HCT116 (cell line): ENCODE measurements at regions not wholly inside any gene's neighbourhood (a gene's known extent, or its start where the extent isn't known, plus 50 kb on each side); places are given as distances from the start of the nearest gene placed in this dataset.

Experiments
- ATAC-seq: fragments of 200-7000 bp; cut with Tn5 transposase; 2 replicates; pipeline ENCODE4 v1.9.1; 2020; ENCODE audit warnings: mild to moderate bottlenecking, moderate library complexity
- BruUV-seq: library from RNA; stranded (reverse); fragments of 400-500 nt; replicated peaks from 2 replicates; lab custom pipeline; 2021; lab: Mats Ljungman, UMichigan
- CTCF ChIA-PET: fragments of 300-600 bp; sonication (Branson Sonifier 250); formaldehyde crosslinking; loops from one replicate; lab custom pipeline; 2021; ENCODE audit warnings: antibody characterized with exemption; lab: Charles Lee
- POLR2A ChIA-PET: fragments of 300-600, 350-600 bp; sonication (Branson Sonifier 250); formaldehyde crosslinking; loops from one replicate; lab custom pipeline; 2021; ENCODE audit warnings: antibody characterized with exemption; lab: Charles Lee
- RAD21 ChIA-PET, 2 experiments: fragments of 300-600 bp; sonication (Branson Sonifier 250); formaldehyde crosslinking; loops; one replicate each; lab custom pipeline; 2023; ENCODE audit warnings: low total read pairs in 2 of 2; ENCODE audit not compliant: uncharacterized antibody in 2 of 2, unreplicated experiment in 2 of 2, low non-redundant PET in 1 of 2; lab: Charles Lee
- DNase-seq: peaks from one replicate; pipeline ENCODE4 v3.0.0-alpha.2; 2010; ENCODE audit warnings: low read depth, low spot score
- H2AFZ ChIP-seq: fragments of 200-600 bp; shearing (Covaris generic), sonication (generic); 2 replicates; pipeline ENCODE4 v1.6.1; 2017; ENCODE audit warnings: low read depth, mixed run types, mixed read lengths, antibody characterized with exemption, low read length; ENCODE audit not compliant: poor library complexity, severe bottlenecking
- H3K27ac ChIP-seq: 2 replicates; pipeline ENCODE4 v1.5.1; 2012; ENCODE audit warnings: low read depth, low read length
- H3K27me3 ChIP-seq: fragments of 200-600 bp; sonication (generic); 2 replicates; pipeline ENCODE4 v1.6.1; 2016; ENCODE audit warnings: mixed run types, low read length, mixed read lengths; ENCODE audit not compliant: insufficient read depth
- H3K36me3 ChIP-seq, 2 experiments: fragments of 200-500 bp in 1 of 2; fragments of 200-600 bp in 1 of 2; sonication (Bioruptor generic) in 1 of 2; sonication (generic) in 1 of 2; 2 replicates each; pipeline versions ENCODE4 v1.5.1 to v1.6.1; 2014 to 2016; ENCODE audit warnings: low read length in 2 of 2, inconsistent platforms in 1 of 2, mixed read lengths in 1 of 2, mixed run types in 1 of 2; ENCODE audit not compliant: insufficient read depth in 2 of 2, control insufficient read depth in 1 of 2
- H3K4me1 ChIP-seq, 2 experiments: fragments of 200-600 bp in 1 of 2; sonication (generic) in 1 of 2; 2 replicates each; pipeline versions ENCODE4 v1.5.1 to v1.6.1; 2012 to 2017; ENCODE audit warnings: low read length in 2 of 2, inconsistent platforms in 1 of 2, mild to moderate bottlenecking in 1 of 2, mixed read lengths in 1 of 2, mixed run types in 1 of 2, moderate library complexity in 1 of 2; ENCODE audit not compliant: insufficient read depth in 2 of 2, control insufficient read depth in 1 of 2
- H3K4me2 ChIP-seq: fragments of 200-600 bp; sonication (generic); 2 replicates; pipeline ENCODE4 v1.6.1; 2017; ENCODE audit warnings: mixed run types, low read length, mixed read lengths
- H3K4me3 ChIP-seq, 2 experiments: fragments of 200-600 bp in 1 of 2; sonication (generic) in 1 of 2; replicated peaks in 1 of 2; 2 replicates each; pipeline ENCODE4 v1.5.1; 2011 to 2016; ENCODE audit warnings: low read length in 2 of 2, control low read depth in 1 of 2, low read depth in 1 of 2, mild to moderate bottlenecking in 1 of 2, mixed read lengths in 1 of 2, mixed run types in 1 of 2
- H3K79me2 ChIP-seq: fragments of 200-600 bp; sonication (generic); 2 replicates; pipeline ENCODE4 v1.6.1; 2017; ENCODE audit warnings: mild to moderate bottlenecking, mixed run types, low read length, moderate library complexity, mixed read lengths; ENCODE audit not compliant: insufficient read depth
- H3K9ac ChIP-seq: fragments of 200-600 bp; sonication (generic); 2 replicates; pipeline ENCODE4 v1.6.1; 2016; ENCODE audit warnings: low read length, mixed read lengths
- H3K9me2 ChIP-seq: fragments of 200-600 bp; sonication (generic), shearing (Covaris generic); 2 replicates; pipeline ENCODE4 v1.6.1; 2017; ENCODE audit warnings: mixed run types, mild to moderate bottlenecking, moderate library complexity; ENCODE audit not compliant: insufficient read depth
- H3K9me3 ChIP-seq, 2 experiments: fragments of 200-500 bp in 1 of 2; fragments of 200-600 bp in 1 of 2; sonication (Bioruptor generic) in 1 of 2; sonication (generic) in 1 of 2; 2 replicates each; pipeline ENCODE4 v1.6.1; 2014 to 2017; ENCODE audit warnings: low read length in 2 of 2, mixed read lengths in 2 of 2, inconsistent platforms in 1 of 2, low read depth in 1 of 2, mild to moderate bottlenecking in 1 of 2, mixed run types in 1 of 2, moderate library complexity in 1 of 2; ENCODE audit not compliant: control insufficient read depth in 1 of 2, insufficient read depth in 1 of 2
- H4K20me1 ChIP-seq: fragments of 200-600 bp; sonication (generic), shearing (Covaris generic); 2 replicates; pipeline ENCODE4 v1.6.1; 2017; ENCODE audit warnings: mixed run types, mild to moderate bottlenecking, moderate library complexity; ENCODE audit not compliant: insufficient read depth
- CBX3 ChIP-seq: IDR thresholded peaks from 2 replicates; pipeline ENCODE4 v1.6.1; 2012; ENCODE audit warnings: low read depth
- CEBPB ChIP-seq: IDR thresholded peaks from 2 replicates; pipeline ENCODE4 v1.6.1; 2012; ENCODE audit warnings: low read depth
- EZH2 ChIP-seq: fragments of 200-600 bp; sonication (generic); IDR thresholded peaks from 2 replicates; pipeline ENCODE4 v1.6.1; 2017; ENCODE audit warnings: antibody characterized with exemption, mixed run types
- MAX ChIP-seq: IDR thresholded peaks from 2 replicates; pipeline ENCODE4 v1.6.1; 2012
- POLR2A ChIP-seq: IDR thresholded peaks from 2 replicates; pipeline ENCODE4 v1.7.0; 2011; ENCODE audit warnings: borderline replicate concordance; ENCODE audit not compliant: insufficient read depth, insufficient read length; ENCODE audit errors: extremely low read depth
- SIN3A ChIP-seq: IDR thresholded peaks from 2 replicates; pipeline ENCODE4 v1.6.1; 2012; ENCODE audit warnings: low read depth
- TCF7L2 ChIP-seq: IDR thresholded peaks from 2 replicates; pipeline ENCODE4 v1.7.0; 2011; ENCODE audit warnings: borderline replicate concordance, inconsistent platforms; ENCODE audit not compliant: insufficient read depth, insufficient read length; ENCODE audit errors: extremely low read depth
- ZFX ChIP-seq: fragments of 450-650 bp; IDR thresholded peaks from 2 replicates; pipeline ENCODE4 v1.6.1; 2017
- ZNF274 ChIP-seq: fragments of 200-500 bp; sonication (Bioruptor generic); IDR thresholded peaks from 2 replicates; pipeline ENCODE4 v1.6.1; 2014; ENCODE audit warnings: mild to moderate bottlenecking, low read depth, low read length, inconsistent platforms
- intact Hi-C: fragments of 100-400 bp; cut with micrococcal nuclease; formaldehyde crosslinking; loops from 2 replicates; pipeline ENCODE4 v1.10.0; 2022

DNA sequence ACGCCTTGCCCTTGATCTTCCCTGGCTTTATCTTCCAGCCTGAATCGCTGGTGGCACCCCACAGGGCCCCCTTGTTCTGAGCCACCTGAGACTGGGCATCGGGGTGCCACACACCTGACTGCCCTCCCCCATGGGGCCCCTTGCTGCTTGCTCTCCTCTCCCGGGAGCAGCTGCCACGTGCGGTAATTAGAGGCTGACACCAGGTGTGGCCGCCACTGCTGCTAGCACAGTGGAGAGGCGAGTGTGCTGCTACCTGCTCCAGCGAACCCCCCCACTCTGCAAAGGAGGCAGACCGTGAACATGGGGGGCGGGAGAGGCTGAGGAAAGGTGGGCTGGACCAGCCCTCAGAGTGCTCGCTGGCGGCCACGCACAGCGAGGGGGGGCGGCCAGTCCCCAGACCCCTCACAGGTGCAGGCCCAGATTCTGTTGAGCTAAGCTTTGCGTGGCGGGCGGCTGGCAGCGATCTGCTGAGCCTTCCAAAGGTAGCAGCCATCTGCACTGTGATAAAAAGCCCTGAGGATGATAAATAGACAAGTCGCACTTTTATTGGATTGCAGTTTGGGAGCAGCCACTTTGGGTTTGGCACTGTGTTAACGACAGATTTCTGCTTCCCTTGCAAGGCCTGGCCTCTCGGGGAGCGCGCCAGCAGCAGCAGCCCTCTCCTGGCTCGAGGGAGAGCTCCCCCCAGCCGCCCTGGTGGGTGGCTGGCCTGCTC, 167.9 kb upstream of the GSE1 start:
- CTCF ChIA-PET: interaction anchor here (1.7 kb wide), 1 partner anchor 170 kb away, joined by 3 read pairs; no protein-coding TSS in a partner anchor
- no peak for TF ChIP-seq ZFX
- no peak for TF ChIP-seq SIN3A
- TF ChIP-seq ZNF274: no peak
- TF ChIP-seq CBX3: no peak
- TF ChIP-seq, all 23 proteins: peak for 0
- H3K4me2 ChIP-seq: no peak overlapping the region
- no peak overlapping the region for H3K4me3 ChIP-seq
- intact Hi-C loops: no loop called here
- H3K27ac ChIP-seq: no peak overlapping the region
- H2AFZ ChIP-seq: no peak overlapping the region
- H3K4me1 ChIP-seq: no peaks in the 10 kb centered on the region
- no peaks in the 10 kb centered on the region for H3K36me3 ChIP-seq
- DNase-seq (no peak), ATAC-seq (peak; percentile 49; the same call in 1 of the 2 replicates)
- no peaks in the 10 kb centered on the region for H4K20me1 ChIP-seq
- no peak overlapping the region for H3K9ac ChIP-seq
- BruUV-seq: no TSS peak
- ChIA-PET RAD21 (no interaction called here), POLR2A (no interaction called here)
- H3K9me2 ChIP-seq: no peaks in the 10 kb centered on the region
- H3K9me3 ChIP-seq: no peaks in the 10 kb centered on the region
- H3K79me2 ChIP-seq: no peaks in the 10 kb centered on the region
- H3K27me3 ChIP-seq: no peaks in the 10 kb centered on the region

GRCh38 chr16:85445779-85446222, 167.3 kb upstream of the GSE1 start:
- no peak for ATAC-seq
- DNase-seq: no peak
- Histone ChIP-seq H3K36me3 (no peaks in the 10 kb centered on the region), H3K4me3 (no peak overlapping the region), H3K79me2 (no peaks in the 10 kb centered on the region), H3K27ac (no peak overlapping the region), H3K4me1 (no peaks in the 10 kb centered on the region), H3K9me2 (no peaks in the 10 kb centered on the region), H3K4me2 (no peak overlapping the region), H2AFZ (no peak overlapping the region), H4K20me1 (no peaks in the 10 kb centered on the region), H3K9ac (no peak overlapping the region), H3K9me3 (no peaks in the 10 kb centered on the region), H3K27me3 (no peaks in the 10 kb centered on the region)
- RAD21 ChIA-PET: interaction anchor here in 1 of 2 experiments (1.1 kb wide), 1 partner anchor 31 kb away, joined by 5 read pairs; no protein-coding TSS in a partner anchor
- intact Hi-C loops: no loop called here
- POLR2A ChIA-PET: no interaction called here
- CTCF ChIA-PET: interaction anchor here (1.7 kb wide), 1 partner anchor 170 kb away, joined by 3 read pairs; no protein-coding TSS in a partner anchor
- TF ChIP-seq EZH2: no peak
- no peak for TF ChIP-seq CEBPB
- no peak for TF ChIP-seq POLR2A
- TF ChIP-seq TCF7L2: no peak
- TF ChIP-seq MAX: no peak
- BruUV-seq: no TSS peak
